Non-pigmented ciliary epithelial cell (primary cell): ENCODE measurements at regions not wholly inside any gene's neighbourhood (a gene's known extent, or its start where the extent isn't known, plus 50 kb on each side); places are given as distances from the start of the nearest gene placed in this dataset.

Experiments
- DNase-seq: peaks from one replicate; pipeline ENCODE4 v3.0.0-alpha.2; 2010; ENCODE audit warnings: low read depth

GRCh38 chr17:77364941-77365583, 224.3 kb downstream of the SEC14L1 start:
- no peak for DNase-seq

DNA sequence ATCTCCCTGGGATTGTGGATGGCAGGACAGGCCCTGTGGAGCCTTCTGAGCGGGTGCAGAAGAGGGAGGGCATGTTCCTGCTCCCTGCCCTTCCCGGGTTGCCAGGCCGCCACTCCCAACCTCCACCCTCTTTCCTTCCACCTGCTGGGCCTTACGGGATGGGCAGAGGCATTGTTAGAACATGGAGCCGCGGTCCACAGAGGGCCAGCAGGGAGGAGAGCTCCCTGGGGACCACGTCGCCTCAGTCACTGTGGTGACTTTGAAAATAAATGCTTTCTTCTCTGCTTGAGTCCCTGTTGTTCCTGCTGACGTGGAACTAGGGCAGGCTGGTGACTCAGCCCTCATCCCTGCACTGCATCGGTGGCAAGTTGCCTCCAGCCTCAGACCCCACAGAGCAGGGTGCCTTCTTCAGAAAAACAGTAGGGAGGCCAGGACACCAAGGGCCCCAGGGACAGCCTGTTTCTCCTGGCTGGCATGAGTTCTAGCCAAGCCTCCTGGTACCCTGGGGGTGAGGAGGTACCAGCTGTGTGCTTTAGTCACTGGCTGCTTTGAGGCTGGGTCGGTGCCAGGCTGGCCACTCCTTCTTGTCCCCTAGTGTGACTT, 224.9 kb downstream of the SEC14L1 start:
- no peak for DNase-seq

DNA sequence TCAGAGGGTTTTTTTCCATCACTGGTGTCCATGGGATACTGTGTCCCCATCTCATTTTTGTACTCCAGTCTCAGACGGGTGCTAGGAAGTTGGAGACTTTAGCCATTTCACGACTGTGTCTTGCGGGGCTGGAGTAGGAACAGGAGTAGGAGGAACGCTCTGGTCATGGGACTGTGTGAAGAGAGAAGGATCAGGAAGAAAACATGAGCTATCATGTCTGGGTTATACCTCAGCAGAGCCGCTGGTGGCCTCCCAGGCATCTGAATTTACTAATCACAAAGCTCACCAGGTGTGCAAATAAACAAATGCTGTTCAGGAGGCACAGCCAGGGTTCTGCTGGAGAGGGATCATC, 225.4 kb downstream of the SEC14L1 start:
- no peak for DNase-seq

GRCh38 chr17:77366558-77367245, 225.9 kb downstream of the SEC14L1 start:
- DNase-seq, result no peak

DNA sequence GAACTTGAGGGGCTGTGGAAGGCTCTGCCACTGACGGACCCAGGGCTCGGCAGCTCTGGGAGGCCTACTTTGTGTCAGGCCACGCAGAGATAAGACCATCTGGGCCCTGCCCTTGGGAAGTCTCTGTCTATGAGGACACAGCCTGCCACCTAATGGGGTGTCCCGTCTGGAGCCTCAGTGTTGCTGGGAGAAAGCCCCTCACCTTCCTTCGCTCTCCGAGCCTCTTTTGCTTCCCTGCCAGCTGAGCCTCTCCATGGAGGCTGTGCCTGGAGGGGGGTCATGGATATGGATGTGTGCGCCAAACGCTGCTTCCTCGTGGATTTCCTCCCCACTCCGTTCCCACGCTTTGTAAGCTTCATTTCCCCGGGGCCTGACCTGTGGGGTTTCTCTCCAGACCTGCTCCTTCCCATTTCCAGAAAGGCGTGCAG, 228.8 kb downstream of the SEC14L1 start:
- no peak for DNase-seq

DNA sequence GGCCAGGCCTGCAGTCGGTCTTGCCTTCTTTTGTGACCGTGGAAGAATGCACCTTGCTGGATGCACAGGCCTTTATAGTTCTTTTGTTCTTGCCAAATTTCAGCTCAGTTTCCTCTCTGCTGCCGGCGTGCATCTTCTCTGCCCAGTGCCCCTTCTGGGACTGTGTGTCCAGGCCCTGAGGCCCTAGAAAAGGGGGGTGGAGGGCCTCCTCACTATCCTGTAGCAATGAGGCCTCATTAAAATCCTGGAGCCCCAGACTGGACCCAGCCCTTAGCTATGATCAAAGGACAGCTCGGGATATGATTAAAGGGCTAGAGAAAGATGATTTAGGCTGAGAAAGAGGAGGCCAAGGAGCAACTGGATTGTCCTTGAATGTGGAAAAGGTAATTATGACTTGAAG, 229.8 kb downstream of the SEC14L1 start:
- DNase-seq, result no peak

DNA sequence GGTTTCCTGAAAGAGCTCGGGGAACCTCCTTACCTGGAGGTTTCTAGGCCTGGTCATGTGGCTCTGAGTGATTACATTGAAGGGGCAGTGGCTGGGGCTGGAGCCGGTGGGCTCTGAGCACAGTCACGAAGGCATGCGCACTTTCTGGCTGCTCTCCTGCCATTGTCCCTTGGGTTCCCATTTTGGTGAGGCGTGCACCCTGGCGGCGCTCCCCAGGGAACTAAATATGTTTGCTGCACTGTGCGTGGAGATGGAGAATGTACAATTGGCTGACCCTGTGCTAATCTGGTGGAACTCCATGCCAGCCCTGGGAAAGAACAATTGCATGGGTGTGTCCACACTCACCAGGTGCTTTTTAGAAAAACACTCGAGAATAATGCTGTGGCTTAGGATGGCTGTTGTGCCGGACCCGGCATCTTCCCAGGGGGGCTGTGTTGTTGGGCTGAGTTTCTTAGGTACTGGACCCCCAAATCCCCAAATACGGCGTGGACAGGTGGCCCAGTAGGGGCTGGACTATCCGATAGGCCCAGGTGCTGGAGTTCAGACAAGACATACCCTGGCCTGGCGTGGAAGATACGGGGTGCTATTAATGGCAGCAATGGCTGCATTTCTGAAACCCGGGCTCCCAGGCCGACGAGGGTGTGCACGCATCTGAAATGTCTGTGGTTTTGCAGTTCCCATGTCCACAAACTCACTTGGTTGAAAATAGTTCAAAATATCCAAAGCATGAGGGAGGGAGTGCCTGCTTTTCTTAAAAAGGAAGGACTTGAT, 230.5 kb downstream of the SEC14L1 start:
- DNase-seq, result no peak

GRCh38 chr17:77371888-77372443, 231.2 kb downstream of the SEC14L1 start:
- no peak for DNase-seq

- DNase-seq, result no peak
These were observed 231.9 kb downstream of the SEC14L1 start for GRCh38 chr17:77372444-77373298.

GRCh38 chr17:77373299-77374169, 232.8 kb downstream of the SEC14L1 start:
- no peak for DNase-seq

GRCh38 chr17:77374170-77374936, 233.6 kb downstream of the SEC14L1 start:
- no peak for DNase-seq

DNA sequence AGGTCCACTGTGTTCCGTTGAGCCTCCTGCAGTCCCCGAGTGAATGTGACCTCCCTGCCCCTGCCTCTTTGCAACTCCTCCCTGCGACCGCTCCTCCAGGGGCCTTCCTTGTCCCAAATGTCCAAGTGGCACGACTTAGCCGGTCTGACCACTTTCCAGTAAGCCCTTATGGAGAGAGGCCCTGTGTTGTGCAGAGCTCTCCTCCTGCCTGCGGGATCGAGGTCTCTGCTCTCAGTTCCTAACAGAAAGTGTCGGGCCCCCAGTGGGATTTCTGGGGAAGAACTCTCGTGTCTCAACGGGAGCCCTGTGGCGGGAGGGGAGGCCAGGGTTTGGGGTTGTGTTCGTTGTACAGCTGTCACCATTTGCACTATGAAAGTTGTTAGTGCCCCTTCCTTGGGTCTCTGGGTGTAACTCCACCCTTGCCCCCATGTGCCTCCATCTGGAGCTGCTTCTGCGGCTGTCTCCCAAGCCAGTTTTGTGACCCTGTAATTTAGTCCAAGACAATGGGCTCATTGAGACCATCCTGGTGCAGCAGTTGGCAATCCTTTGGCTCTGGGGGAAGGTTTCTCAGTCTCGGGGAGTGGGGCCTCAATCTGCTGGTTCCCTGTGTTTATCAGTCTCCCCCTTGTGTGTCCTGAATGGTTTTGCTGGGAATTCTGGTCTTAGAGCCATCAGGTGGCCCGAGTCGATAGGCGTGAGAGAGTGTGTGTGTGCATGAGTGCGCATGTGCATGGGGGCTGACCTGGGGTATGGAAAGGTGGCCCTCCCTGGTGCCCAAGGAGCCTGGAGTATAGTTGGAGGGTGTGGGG, 234.5 kb downstream of the SEC14L1 start:
- DNase-seq, result no peak

- no peak for DNase-seq
These were observed 235.3 kb downstream of the SEC14L1 start for GRCh38 chr17:77375917-77376651.

GRCh38 chr17:77376795-77377709, 236.3 kb downstream of the SEC14L1 start:
- DNase-seq, result no peak

DNA sequence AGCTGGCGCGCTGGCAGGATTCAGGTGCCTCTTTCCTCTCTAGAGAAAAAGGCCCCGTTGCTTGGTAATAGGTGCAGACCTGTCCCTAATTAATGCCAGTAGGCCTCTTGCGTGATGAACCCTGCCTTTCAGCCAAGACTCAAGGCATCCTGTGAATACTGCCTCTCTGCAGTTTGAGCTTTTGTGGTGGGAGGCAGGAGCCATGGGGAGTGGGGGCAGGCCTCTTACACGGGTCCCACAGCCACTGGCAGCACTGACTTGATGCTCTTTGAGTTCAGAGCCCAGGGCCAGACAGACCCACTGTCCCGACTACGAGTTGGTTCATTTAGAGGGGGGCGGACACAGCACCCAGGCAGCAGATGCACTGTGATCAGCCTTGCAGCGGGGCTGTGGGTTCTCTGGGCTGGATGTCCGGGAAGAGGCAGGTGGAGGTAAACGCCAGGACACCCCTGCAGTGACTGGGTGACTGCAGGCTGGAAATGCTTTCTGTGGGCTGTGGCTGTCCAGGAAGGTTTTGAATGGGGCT, 237.0 kb downstream of the SEC14L1 start:
- no peak for DNase-seq

DNA sequence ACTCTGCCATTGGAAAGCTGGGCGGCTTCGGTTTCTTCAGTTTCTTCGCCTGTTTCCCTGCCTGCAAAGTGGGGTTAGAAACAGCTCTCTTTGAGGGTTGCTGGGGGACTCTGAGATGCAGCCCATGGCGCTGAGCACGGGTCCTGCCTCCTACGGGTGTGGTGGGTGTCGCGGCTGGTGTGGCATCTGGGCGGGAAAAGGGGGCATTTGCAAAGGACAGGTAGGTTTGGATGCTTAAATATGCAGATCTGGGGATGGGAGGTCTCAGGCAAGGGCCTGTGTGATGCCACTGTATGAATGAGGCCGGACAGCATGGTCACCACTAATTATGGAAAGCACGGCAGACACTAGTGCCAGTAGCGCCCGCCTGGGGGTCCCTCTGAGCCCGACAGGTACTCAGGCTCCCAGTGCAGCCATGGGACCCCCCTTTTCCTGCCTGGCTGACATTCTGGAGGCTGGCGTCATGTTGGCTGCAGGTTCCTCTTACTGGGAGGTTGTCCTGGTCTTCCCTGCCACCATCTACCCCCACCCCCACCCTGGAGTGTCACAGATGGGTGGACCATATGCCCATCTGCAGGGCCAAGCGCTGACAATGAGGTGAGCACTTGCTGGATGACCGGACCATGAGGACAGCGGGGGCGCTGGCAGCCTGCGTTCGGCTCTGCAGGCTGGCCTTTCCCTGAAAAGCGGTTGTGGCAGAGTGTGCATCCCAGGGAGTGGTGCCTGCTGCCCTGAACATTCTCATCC, 237.7 kb downstream of the SEC14L1 start:
- DNase-seq, result no peak
